NK-92 treated with Interleukin-12 subunit alpha and Interleukin-12 subunit beta, amount 100 ng/mL, for 24 hours (cell line): ENCODE measurements at regions not wholly inside any gene's neighbourhood (a gene's known extent, or its start where the extent isn't known, plus 50 kb on each side); places are given as distances from the start of the nearest gene placed in this dataset.

Experiments
- DNase-seq: peaks from one replicate; lab custom pipeline; 2025; lab: John Stamatoyannopoulos, UW

DNA sequence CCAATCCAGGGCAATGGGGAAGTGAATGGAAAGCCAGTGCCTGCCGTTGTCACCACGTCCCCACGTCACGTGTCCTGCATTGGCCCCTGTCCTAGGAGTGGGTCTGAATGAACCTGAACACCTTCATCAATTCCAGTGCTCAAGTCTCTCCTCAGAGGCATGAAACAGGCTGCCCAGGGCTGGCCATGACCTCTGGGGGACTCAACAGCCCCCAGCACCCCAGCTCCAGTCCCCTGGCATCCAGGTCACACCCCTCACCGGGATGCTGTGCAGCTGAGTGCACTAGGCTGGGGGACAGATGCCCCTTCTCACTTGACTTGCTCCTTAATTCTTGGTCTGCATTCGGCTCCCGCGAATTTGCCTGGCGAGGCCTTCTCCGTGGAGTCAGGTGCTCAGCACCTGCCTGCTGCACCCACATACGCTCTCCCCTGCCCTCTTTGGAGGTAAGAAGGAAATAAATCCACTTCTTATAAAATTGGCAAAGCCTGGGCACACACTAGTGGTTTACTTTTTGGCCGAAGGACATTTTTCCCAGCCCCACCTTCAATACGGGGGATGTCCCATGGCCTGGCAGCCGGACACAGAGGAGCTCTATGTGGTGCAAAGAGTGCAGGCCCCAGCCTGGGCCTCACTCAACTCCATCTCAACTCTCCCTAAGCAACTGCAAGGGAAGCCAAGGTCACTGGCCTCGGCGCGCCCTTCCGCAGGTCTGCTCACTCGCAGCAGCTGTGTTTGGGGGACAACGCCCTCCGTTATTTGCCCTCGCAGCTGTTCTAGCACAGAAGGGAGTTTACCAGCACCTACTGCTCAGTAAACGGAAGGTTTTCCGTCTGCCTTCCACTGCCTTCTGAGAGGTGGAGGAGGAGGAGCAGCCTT lies 77.6 kb upstream of the SHH start:
- no peak for DNase-seq

DNA sequence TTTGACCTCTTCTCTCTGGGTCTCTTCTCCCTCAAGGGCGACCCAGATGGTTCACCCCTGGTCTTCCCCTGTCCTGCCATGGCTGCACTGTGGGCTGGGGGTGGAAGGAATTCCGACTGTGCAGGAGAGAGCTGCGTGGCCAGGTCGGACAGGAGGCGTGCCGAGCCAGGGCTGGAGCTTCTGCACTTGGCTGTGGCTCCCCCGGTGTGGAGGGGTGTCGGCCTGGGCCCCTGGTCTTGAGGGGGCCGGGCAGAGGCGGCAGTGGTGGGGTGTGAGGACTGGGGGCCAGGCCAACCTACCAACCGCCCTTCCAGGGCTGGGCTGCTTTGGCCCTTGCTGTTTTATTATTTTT lies 74.9 kb upstream of the SHH start:
- DNase-seq: no peak

DNA sequence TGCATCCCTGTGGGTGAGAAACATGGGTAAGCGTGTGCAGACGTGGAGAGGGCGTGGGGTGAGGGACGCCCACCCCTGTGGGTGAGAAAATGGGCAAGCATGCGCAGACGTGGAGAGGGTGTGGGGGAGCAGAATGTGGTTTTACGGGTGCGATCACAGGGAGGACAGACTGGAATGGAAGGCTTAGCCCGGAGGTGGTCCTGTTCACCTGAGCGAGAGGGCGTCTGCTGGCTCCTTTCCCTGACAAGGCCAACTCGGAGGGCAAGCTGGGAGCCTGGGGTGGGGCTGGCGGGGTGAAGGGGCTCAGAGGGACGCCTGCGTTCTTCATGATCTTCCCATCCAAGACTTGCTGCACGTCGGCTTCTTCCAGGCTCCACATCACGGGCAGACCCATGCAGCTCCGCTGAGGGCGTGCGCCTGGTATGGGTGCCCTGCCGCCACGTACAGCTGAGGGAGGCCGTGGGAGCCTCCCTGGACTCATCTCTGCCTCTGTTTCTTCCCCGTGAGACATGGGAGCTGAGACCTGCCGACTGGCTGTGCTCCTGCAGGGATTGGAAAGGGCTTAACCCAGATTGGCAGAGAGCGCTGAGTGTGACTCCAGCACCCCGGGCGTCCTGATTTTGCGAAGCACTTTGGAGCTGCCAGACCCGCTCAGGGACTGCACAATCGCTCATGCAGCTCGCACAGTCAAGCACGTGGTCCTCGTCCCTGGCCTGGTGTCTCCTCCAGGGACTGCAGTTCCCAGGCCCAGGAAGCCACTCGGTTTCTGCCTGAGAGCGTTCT lies 74.3 kb upstream of the SHH start:
- DNase-seq: no peak

DNA sequence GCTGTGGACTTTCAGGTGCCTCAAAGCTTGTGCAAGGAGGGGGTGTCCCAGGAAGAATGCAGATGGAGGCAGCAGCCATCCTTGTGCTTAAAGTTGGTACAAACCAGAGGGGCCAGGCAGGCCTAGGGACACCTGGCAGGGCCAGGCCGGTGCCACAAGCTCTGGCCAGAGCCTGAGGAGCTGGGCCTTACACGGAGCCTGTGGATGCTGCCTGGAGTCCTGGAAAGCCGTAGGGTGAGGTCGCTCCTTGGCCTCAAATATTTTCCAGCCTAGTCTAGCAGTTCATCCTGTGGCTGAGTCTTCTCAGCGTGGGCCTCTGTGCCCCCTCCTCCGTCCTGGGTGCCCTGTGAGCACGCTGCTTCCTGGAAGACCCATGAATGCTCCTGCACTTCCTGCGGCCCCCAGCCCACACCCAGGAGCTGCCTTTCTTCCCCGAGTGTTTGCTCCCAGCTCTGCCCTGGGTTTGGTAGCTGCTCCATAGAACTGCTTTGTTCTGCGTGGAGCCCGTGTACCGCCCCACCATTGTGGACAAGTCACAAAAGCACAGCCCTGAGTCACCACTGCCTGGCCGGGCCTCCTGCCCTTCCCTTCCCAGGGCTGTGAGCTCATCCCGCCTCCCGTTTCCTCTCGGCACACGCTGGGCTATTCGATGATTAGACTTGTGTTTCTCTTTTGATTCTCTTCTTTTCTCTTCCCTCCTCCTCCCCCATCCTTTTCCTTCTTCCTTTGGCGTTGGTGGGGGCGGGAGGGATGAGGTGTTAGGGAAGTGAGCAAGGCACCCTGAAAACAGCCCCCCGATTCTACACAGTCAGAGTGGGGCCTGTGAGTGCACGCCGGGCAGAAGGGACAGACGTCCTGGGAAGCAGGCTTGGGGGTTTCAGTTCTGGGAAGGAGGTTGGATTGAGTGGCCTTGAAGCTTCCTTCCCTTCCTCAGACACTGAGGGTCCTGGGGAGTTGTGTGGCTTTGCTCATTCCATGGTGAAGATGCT lies 73.2 kb upstream of the SHH start:
- DNase-seq: no peak

DNA sequence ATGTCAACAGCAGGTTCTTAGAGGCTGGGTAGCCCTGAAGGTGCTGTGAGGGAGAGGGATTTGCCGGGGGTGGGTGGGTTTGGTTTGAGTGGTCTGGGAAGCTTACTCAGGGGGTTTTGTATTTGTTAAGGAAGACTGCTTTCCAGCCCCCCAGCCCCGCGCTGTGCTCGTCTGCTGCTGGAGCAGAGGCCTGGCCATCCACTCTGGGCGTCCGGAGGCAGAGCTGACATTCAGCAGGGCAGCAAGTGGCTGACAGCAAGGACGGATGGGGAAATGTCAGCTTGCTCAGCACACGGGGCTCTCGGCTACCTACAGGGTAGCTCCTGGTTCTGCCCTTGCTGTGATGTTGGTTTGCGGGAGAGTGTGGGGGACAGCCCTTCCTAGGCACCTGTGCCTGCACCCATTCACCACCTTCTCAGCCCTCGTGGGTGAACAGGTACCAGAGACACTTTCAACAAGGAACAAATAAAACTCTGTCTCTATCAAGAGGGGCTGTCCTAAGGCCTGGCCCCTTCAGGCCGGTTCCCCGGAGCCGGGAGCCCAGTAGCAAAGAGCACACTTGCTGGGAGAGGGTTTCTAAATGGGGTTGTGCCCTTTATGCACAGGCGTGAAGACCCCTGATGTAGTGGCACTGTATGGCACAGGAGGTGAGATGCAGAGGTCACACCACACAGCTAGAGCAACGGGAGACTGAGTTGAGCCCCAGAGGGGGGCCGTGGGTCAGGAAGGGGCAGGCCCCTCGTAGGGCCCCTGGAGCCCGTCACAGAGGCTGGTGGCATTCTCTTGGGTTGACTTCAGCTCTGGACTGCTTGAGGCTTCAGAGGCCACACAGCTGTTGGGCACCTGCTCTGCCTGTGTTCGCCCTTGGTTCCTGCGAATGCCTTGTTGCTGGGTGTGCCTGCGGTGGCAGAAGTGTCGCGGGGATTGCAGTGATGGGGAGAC lies 72.2 kb upstream of the SHH start:
- no peak for DNase-seq

DNA sequence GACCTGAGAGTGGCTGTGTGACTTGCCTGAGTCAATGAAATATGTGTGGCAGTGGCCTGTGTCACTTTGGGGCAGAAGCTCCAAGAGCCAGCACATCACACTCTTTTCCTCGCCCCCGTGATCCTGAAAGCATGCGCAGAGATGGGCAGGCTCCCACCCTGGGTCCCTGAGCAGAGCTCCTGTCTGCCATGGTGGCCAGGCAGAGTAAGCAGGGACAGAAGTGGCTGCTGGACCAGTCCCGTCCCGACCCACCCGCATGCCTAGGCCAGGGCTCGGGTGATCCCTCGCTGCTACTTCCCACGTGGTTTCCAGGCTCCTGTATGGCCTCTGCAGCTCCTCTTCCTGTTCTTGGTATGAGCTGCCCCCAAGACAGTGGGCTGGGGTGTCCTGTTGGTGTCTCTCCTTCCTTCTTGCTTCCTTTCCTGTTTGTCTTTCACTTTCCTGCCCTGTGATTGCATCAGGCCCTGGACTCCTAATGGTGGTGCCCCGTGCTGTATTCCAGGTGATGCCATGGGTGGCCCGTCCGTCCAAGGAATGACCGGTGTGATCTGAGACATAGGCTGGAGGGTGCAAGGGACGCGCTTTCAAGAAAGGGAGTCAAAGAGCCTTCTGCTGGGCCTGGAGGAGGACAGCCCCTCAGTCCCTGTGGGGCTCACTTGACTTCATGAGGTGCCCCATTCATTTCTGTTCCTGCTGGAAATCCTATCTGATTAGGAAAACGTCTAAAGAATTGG lies 71.4 kb upstream of the SHH start:
- no peak for DNase-seq

DNA sequence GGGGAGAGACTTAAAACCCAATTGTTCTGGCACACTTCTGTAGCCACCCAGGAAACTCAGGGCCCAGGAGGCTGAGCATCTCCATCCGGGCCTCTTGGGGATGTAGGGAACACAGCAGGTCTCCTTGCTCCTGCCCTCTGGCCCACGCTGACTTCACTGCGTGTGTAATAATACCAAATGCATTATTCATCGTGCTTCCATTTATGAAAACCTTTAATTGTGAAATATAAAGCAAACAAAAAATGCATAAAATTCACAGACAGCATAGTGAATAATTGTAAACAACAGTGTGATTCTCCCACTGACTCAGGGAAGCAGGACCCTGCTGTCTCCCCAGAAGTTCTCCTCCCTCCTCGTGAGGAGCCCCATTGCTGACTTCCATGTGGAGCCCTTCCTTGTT lies 70.3 kb upstream of the SHH start:
- no peak for DNase-seq

DNA sequence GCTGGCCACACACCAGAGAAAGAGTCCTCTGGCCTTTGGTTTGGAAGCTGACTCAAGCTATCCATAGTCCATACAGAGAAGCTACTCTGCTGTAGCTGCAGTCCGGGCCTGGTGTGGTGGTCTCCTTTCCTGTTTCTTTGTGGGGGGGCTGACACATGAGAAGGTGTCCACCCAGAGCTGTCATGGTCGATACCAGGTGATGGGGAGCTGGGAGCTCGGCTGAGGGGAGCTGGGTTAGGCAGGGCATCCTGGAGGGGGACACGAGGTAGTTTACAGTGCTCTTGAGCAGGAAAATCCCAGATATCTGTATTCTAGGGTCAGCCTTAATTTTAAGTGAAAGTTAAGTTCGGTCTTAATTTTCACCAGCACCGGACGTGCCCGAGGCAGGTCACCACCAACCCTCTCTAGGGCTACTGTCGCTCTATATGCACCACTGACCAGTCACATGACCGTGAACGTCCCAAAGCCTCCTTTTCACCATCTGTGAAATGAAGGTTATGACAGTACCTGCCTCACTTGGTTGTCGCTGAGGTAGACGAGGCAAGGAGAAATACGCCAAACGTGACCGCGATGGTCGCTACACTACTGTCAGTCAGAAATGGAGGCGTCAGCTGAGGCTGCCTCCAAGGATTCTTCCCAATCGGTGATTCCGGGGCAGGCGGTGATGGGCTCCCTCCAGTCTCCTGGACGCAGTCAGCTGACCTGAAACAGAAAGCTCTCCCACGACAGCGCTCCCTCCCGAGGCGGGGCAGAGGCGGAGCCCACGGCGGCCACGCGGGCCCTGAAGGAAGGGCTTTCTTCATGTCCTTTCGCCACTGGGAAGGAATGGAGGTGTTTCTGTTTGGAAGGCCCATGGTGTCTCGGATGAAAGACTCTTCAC lies 69.4 kb upstream of the SHH start:
- no peak for DNase-seq

DNA sequence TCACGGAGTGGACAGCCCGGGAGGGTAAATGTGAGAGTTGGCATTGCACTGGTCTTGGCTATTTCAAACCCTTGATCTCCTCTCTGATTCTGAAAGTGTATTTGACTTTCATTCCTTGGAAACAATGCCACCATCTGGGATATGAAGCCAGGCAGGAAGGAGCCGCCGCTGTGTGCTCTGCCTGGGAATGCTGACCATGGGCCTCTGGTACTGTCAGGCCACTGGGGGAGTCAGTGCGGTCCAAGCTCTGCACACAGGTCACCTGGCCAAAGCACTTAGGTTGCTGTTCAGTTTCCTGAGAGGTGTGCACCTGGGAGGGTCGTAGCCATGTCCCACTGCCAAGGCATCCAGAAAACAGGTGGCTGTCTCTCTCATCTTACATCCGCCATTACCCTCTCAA lies 68.5 kb upstream of the SHH start:
- DNase-seq: no peak

DNA sequence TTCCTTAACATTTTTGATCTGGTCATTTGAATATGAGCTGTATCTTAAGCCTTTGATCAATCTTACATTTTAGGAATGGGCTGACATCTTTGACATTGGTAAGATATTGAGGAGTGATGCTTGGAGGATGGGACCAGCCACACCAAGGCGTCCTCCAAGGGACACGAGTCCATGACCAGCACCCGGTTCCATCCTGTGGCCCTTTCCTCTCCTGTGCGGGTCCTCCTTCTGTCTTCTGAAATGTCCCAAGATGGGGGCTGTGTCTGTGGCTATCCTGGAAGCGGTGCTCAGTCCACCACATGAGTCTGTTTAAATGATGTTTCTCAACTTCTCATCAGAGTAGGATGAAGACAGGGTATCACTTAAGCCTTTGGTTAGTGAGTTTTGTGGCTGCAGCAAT lies 67.3 kb upstream of the SHH start:
- DNase-seq: no peak

DNA sequence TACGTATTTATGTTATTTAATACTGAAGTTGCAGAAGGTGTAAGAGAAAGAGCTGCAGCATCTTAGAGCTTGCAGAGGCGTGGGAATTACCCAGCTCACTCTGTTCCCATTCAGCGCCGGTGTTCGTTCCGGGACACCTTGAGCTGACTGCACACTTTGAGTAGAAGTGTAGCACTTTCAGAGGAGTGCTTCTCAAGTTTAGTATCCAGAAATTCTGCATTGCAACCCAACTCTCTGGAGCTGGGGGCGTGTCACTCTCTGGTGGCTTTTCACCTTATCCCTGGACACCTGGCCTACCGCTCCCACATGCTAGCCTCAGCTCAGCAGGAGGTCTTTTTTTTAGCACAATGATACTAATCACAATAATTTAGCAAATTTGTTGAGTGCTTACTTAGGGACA lies 66.4 kb upstream of the SHH start:
- no peak for DNase-seq

DNA sequence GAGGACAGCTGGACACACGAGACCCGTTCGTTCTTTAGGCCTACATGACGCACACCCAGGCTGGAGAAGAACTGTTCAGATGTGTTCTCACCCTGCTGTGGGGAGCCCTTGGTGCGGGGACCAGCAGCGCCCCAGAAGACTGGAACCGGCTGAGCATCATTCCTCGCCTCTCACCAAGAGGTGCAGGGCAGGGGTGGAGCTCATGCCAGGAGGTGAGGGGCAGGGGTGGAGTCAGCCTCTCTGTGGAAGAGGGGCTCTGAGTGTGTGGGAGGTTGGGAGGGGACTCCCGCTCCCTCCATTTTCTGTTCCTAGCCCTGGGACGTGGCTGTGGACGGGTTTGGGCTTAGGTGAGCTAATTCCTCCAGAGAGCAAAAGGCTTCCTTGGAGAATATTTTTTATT lies 66.0 kb upstream of the SHH start:
- no peak for DNase-seq

DNA sequence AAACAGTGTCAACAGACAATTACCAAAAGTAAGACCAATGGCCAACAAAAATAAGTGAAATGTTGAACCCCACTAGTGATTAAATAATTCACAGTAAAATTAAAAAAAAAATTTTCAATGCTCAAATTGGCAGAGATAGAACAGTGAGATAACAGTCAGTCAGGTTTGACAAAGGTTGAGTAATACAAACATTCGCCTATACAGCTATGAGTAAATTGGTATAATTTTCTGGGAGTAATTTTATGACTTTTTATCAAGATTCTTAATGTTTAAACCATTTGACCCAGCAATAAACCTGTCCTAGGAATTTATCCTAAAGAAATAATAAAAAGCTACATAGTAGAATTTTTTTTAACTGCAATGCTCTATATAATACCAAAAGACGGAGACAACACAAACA lies 64.9 kb upstream of the SHH start:
- no peak for DNase-seq

DNA sequence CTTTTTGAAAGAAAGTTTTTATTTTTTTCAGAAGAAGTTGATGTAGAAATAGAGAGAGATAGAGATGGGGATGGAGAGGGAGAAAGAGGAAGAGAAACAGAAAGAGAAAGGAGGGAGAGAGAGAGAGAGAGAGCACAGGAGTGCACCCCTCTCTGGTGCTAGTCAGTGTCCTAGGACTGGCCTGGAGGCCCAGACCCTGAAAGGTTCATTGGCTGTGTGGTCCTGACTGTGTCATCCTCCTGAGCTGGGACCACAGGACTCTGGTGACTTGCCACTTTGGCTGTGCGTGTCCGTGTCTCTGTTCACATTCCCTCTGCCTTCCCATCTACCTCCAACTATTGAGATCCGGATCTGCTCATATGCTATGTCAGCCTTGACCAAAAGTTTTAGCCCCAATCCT lies 62.1 kb upstream of the SHH start:
- no peak for DNase-seq

DNA sequence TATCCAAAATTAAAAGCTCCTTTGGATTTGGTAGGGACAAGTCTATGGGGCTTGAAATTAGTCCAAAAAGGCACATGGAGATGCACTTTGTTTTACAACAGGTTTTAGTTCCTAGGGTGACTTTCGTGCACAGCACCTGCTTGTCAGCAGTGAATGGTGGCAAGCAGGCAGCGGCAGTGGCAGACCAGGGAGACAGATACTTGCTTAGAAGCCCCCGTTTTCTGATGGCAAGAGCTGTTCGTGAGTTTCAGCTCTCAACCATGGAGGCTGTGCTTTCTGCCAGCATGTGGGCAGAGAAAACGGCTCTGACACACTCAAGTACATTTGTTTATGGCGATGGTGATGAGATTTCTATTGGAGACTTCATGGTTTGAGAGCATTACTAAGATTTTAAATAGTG lies 61.7 kb upstream of the SHH start:
- no peak for DNase-seq

DNA sequence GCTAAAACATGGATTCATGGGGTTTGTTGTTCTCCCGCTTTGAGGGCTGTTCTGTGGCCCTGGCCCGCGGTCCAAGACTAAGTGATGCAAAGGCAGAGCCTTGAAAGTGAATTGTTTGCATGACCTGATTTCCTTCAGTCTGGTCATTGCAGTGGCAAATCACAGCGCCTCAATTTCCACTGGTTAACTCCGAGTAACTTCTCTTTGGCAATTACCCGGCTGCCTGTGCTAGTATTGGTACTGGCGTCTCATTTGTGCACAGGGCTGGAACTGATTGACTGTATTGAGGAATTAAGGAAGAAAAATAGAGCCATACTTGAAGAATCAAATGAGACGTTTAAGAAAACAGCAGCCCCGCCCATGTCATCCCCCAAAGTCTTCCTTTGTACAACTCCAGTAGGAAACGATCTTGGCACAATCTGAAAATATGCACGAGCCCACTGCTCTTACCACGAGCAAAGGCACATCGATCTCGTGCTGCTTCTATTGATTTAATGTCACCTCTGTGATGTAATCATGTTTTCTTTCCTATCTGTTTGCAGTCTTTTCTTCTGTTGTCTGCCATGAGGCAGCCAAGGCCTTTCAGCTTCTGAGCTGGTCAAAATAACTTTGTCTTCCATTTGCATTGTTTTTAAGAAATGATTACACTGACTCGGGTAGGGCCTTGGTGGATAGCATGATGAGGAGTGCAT lies 60.6 kb upstream of the SHH start:
- DNase-seq: no peak

DNA sequence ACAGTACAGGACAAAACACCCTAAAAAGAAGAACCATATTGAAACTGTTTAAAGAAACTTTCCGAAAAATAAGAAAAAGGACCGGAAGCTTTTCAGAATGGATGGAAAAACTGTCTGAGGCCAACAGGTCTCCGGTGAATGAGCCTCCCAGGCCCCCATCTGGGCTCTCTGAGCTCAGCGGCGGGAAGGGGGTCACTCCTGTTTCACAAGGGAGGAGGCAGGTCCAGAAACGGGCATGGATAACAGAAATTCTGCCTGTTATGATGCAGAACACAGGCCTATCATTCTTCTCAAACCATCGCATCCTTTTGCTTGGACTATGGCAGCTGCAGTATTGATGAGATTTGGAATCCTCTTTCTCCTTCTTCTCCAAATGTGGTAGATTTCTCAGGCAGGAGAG lies 58.9 kb upstream of the SHH start:
- no peak for DNase-seq

DNA sequence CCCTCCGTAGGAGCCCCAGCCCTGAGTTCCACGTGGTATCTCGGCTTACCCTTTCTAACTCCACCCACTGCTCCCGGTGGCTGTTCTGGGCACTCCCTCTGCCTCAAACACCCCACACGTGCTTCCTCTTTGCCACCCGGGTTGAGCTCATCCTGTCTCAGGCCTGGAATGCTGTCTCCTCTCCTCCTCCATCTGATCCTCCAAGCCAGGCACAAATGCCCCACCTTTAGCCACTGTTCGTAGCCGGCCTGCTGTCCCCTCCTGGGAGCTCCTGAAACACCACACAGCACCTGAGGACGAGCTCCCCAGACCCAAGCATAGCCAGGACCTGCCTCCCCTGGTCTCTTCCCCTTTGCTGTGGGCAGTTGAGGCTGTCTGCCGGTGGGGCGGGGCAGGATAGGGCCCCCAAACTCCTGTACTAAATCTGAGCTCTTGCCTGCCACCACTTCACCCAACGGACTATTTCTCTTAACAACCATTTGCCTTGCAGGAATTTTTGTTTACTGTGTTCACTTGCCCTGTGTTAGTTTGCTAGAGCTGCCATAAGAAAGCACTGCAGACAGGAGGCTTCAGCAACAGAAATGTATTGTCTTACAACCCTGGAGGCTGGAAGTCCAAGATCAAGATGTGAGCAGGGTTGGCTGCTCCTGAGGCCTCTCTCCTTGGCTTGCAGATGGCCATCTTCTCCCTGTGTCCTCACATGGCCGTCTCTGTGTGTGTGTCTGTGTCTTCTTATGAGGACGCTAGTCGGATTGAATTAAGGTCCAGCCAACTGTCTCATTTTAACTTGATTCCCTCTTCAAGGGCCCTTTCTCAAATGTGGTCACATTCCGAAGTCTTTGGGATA lies 58.3 kb upstream of the SHH start:
- DNase-seq: no peak
